ENCODE measurements at regions not wholly inside any gene's neighbourhood (a gene's known extent, or its start where the extent isn't known, plus 50 kb on each side); places are given as distances from the start of the nearest gene placed in this dataset.
"Not testable (repeated sequence)": the region's sequence is repeated elsewhere in the genome, so short reads cannot be mapped to it uniquely, and the experiment has no call there.

DNA sequence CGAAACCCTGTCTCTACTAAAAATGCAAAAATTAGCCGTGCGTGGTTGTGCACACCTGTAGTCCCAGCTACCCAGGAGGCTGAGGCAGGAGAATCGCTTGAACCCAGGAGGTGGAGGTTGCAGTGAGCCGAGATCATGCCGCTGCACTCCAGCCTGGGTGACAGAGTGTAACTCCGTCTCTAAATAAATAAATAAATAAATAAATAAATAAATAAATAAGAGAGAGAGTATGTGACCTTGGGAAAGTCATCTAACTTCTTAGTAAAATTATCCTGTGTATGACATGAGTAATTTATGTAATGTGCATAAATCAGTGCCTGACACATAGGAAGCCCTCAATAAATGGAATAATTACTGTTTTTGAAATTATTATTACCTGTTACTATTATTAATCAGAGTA is 57.5 kb upstream of the ACSL4 start:
- TF ChIP-seq ETV6 (conservative IDR thresholded peaks at IDR 0.05 in 1 of 2, IDR thresholded peaks at IDR 0.05 in 1 of 2; ENCODE audit: borderline replicate concordance in 1 of 2, low read depth in 1 of 2): not testable (repeated sequence)
- TF ChIP-seq, protein P1, sequence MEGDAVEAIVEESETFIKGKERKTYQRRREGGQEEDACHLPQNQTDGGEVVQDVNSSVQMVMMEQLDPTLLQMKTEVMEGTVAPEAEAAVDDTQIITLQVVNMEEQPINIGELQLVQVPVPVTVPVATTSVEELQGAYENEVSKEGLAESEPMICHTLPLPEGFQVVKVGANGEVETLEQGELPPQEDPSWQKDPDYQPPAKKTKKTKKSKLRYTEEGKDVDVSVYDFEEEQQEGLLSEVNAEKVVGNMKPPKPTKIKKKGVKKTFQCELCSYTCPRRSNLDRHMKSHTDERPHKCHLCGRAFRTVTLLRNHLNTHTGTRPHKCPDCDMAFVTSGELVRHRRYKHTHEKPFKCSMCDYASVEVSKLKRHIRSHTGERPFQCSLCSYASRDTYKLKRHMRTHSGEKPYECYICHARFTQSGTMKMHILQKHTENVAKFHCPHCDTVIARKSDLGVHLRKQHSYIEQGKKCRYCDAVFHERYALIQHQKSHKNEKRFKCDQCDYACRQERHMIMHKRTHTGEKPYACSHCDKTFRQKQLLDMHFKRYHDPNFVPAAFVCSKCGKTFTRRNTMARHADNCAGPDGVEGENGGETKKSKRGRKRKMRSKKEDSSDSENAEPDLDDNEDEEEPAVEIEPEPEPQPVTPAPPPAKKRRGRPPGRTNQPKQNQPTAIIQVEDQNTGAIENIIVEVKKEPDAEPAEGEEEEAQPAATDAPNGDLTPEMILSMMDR (IDR thresholded peaks at IDR 0.05 in 2 of 3, conservative IDR thresholded peaks at IDR 0.05 in 1 of 3; ENCODE audit: control insufficient read depth in 2 of 3, extremely low read depth in 1 of 3, insufficient read depth in 1 of 3, low read depth in 3 of 3, low read length in 3 of 3): not testable (repeated sequence)
